ENCODE measurements at regions not wholly inside any gene's neighbourhood (a gene's known extent, or its start where the extent isn't known, plus 50 kb on each side); places are given as distances from the start of the nearest gene placed in this dataset.

DNA sequence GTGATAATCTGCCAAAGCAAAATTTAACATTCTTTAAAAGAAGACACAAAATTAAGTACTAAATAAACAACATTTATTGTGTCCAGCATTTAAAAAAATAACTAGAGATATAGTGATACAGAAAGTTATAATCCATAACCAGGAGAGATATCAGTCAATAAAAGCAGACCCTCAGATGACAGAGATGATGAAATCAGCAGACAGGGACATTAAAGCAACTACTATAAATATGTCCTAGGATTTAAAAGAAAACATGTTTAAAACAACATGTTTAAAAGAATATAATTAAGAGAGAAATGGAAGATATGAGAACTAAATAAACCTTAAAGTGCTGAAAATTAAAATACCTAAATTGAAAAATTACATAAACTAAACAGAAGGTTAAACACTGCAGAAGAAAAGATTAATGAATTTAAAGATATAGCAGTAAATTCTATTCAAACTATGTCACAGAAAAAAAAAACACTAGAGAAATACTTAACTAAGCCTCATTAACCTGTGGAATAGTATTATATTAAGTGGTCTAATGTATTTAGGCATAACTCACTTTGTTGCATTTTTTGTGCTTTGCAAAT, 261.2 kb upstream of the NR5A2 start:
- peaks cover 23% of the 10 kb centered on the region for H3K9me3 ChIP-seq (ENCODE audit: control insufficient read depth, insufficient read depth, low read depth, low read length)
- no peak for DNase-seq (ENCODE audit: low read depth, low spot score)
- no peaks in the 10 kb centered on the region for H3K4me1 ChIP-seq (ENCODE audit: control insufficient read depth, insufficient read depth, low read length)
- H3K27ac ChIP-seq (ENCODE audit: low read length), result no peak overlapping the region
- no TSS peak for BruUV-seq (replicated peaks)
- no peak overlapping the region for H3K4me3 ChIP-seq (ENCODE audit: low read depth in 2 of 2, low read length in 2 of 2)
- H3K27me3 ChIP-seq (ENCODE audit: control insufficient read depth, insufficient read depth, low read length), result no peaks in the 10 kb centered on the region
- H3K36me3 ChIP-seq (ENCODE audit: control insufficient read depth, insufficient read depth, low read length), result no peaks in the 10 kb centered on the region
- POLR2A ChIA-PET, result no interaction called here
- in situ Hi-C loops (cut with HindIII; ENCODE audit: low pct_unique_long_range_greater_than_20kb, low sequenced_read_pairs), result no loop called here
- intact Hi-C loops (cut with micrococcal nuclease; ENCODE audit: unreplicated experiment), result no loop called here
- TF ChIP-seq SIN3A (IDR thresholded peaks at IDR 0.05; ENCODE audit: borderline replicate concordance, insufficient read depth, low read depth, low read length) (no peak), REST (IDR thresholded peaks at IDR 0.05; ENCODE audit: insufficient read depth in 1 of 2, low read depth in 2 of 2, low read length in 1 of 2) (no peak), TCF7L2 (IDR thresholded peaks at IDR 0.05; ENCODE audit: low read depth, low read length) (no peak), POLR2AphosphoS5 (IDR thresholded peaks at IDR 0.05; ENCODE audit: low read depth, low read length) (no peak)
- TF ChIP-seq, protein P1, sequence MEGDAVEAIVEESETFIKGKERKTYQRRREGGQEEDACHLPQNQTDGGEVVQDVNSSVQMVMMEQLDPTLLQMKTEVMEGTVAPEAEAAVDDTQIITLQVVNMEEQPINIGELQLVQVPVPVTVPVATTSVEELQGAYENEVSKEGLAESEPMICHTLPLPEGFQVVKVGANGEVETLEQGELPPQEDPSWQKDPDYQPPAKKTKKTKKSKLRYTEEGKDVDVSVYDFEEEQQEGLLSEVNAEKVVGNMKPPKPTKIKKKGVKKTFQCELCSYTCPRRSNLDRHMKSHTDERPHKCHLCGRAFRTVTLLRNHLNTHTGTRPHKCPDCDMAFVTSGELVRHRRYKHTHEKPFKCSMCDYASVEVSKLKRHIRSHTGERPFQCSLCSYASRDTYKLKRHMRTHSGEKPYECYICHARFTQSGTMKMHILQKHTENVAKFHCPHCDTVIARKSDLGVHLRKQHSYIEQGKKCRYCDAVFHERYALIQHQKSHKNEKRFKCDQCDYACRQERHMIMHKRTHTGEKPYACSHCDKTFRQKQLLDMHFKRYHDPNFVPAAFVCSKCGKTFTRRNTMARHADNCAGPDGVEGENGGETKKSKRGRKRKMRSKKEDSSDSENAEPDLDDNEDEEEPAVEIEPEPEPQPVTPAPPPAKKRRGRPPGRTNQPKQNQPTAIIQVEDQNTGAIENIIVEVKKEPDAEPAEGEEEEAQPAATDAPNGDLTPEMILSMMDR (IDR thresholded peaks at IDR 0.05), result no peak
- CTCF ChIA-PET, result no interaction called here
- ATAC-seq, result no peak

GRCh38 chr1:199767700-199768099, 259.8 kb upstream of the NR5A2 start:
- BruUV-seq (replicated peaks), result no TSS peak
- CTCF ChIA-PET, result no interaction called here
- no peak for DNase-seq (ENCODE audit: low read depth, low spot score)

More at GRCh38 chr1:199767700-199768099, 259.8 kb upstream of the NR5A2 start:
- H3K4me1 ChIP-seq (ENCODE audit: control insufficient read depth, insufficient read depth, low read length), result no peaks in the 10 kb centered on the region
- in situ Hi-C loops (cut with HindIII; ENCODE audit: low pct_unique_long_range_greater_than_20kb, low sequenced_read_pairs), result no loop called here
- no peak for ATAC-seq
- H3K4me3 ChIP-seq (ENCODE audit: low read depth in 2 of 2, low read length in 2 of 2), result no peak overlapping the region
- intact Hi-C loops (cut with micrococcal nuclease; ENCODE audit: unreplicated experiment), result no loop called here
- no peak overlapping the region for H3K27ac ChIP-seq (ENCODE audit: low read length)
- POLR2A ChIA-PET, result interaction anchor here (0.6 kb wide), 1 partner anchor 13 kb away, joined by 5 read pairs; no protein-coding TSS in a partner anchor
- no peaks in the 10 kb centered on the region for H3K27me3 ChIP-seq (ENCODE audit: control insufficient read depth, insufficient read depth, low read length)
- H3K9me3 ChIP-seq (ENCODE audit: control insufficient read depth, insufficient read depth, low read depth, low read length), result peaks cover 24% of the 10 kb centered on the region
- TF ChIP-seq, protein P1 (IDR thresholded peaks at IDR 0.05), result no peak
- TF ChIP-seq REST (IDR thresholded peaks at IDR 0.05; ENCODE audit: insufficient read depth in 1 of 2, low read depth in 2 of 2, low read length in 1 of 2) (no peak), POLR2AphosphoS5 (IDR thresholded peaks at IDR 0.05; ENCODE audit: low read depth, low read length) (no peak), TCF7L2 (IDR thresholded peaks at IDR 0.05; ENCODE audit: low read depth, low read length) (no peak), SIN3A (IDR thresholded peaks at IDR 0.05; ENCODE audit: borderline replicate concordance, insufficient read depth, low read depth, low read length) (no peak)
- no peaks in the 10 kb centered on the region for H3K36me3 ChIP-seq (ENCODE audit: control insufficient read depth, insufficient read depth, low read length)
